ENCODE measurements at regions not wholly inside any gene's neighbourhood (a gene's known extent, or its start where the extent isn't known, plus 50 kb on each side); places are given as distances from the start of the nearest gene placed in this dataset.

- in situ Hi-C loops (cut with MboI), result no loop called here
- H2AFZ ChIP-seq (ENCODE audit: control insufficient read depth, low read depth, low read length), result no peak overlapping the region
- H3K4me1 ChIP-seq (ENCODE audit: control insufficient read depth, insufficient read depth, low read length), result no peaks in the 10 kb centered on the region
Observed at GRCh38 chr4:178799204-178799603, 1357.0 kb upstream of the AGA start.

GRCh38 chr4:178808106-178808505 is 1365.9 kb upstream of the AGA start:
- no peak overlapping the region for H2AFZ ChIP-seq (ENCODE audit: control insufficient read depth, low read depth, low read length)
- ChIA-PET RAD21 (ENCODE audit: unreplicated experiment) (no interaction called here), SMC1A (ENCODE audit: uncharacterized antibody, unreplicated experiment) (no interaction called here), CTCF (interaction anchor here (0.9 kb wide), 1 partner anchor 16 kb away, joined by 4 read pairs; no protein-coding TSS in a partner anchor), POLR2A (no interaction called here)
- BruUV-seq (replicated peaks), result no TSS peak
- no peak overlapping the region for H3K4me3 ChIP-seq
- intact Hi-C loops (cut with micrococcal nuclease; ENCODE audit: unreplicated experiment), result no loop called here
- in situ Hi-C loops (cut with MboI), result no loop called here
- H3K4me1 ChIP-seq (ENCODE audit: control insufficient read depth, insufficient read depth, low read length), result no peaks in the 10 kb centered on the region
- no peaks in the 10 kb centered on the region for H3K27me3 ChIP-seq (replicated peaks in 1 of 2; ENCODE audit: control insufficient read depth in 2 of 2, insufficient read depth in 2 of 2, low read length in 1 of 2)
- DNase-seq (ENCODE audit: low read depth, low spot score) (no peak), FAIRE-seq (no peak), ATAC-seq (no peak)
- no peak for TF ChIP-seq ZBTB4 (CRISPR knock-in tag; IDR thresholded peaks at IDR 0.05)
- TF ChIP-seq POLR2AphosphoS5 (IDR thresholded peaks at IDR 0.05; ENCODE audit: low read length), result no peak
- no peak for TF ChIP-seq BMI1 (IDR thresholded peaks at IDR 0.05; ENCODE audit: borderline replicate concordance)
- no peak for TF ChIP-seq ESRRA (IDR thresholded peaks at IDR 0.05; ENCODE audit: low read length)
- no peak for TF ChIP-seq RFX5 (IDR thresholded peaks at IDR 0.05; ENCODE audit: low read depth, low read length)
- no peak for TF ChIP-seq CBX3 (IDR thresholded peaks at IDR 0.05; ENCODE audit: borderline replicate concordance, low read depth)
- TF ChIP-seq BCLAF1 (IDR thresholded peaks at IDR 0.05), result no peak
- 6% methylated on average over 1 of the region's 1 CpG for WGBS (ENCODE audit: insufficient coverage, insufficient replicate concordance, low lambda C conversion rate, missing lambda C conversion rate)
- H3K27ac ChIP-seq (ENCODE audit: control insufficient read depth, insufficient read depth), result no peak overlapping the region
- no peaks in the 10 kb centered on the region for H3K9me3 ChIP-seq (replicated peaks; ENCODE audit: control insufficient read depth, insufficient read depth, low read length)
- H3K36me3 ChIP-seq (ENCODE audit: control insufficient read depth in 2 of 2, insufficient read depth in 2 of 2, low read length in 1 of 2), result no peaks in the 10 kb centered on the region
- H3K79me2 ChIP-seq (ENCODE audit: control insufficient read depth, insufficient read depth, low read length), result no peaks in the 10 kb centered on the region
- no peaks in the 10 kb centered on the region for H4K20me1 ChIP-seq (ENCODE audit: control insufficient read depth, insufficient read depth)
- no peak overlapping the region for H3K4me2 ChIP-seq (ENCODE audit: control insufficient read depth, insufficient read depth)
- no peak overlapping the region for H3K9ac ChIP-seq (ENCODE audit: control insufficient read depth, insufficient read depth, low read length)

More at GRCh38 chr4:178799204-178799603, 1357.0 kb upstream of the AGA start:
- H3K36me3 ChIP-seq (ENCODE audit: control insufficient read depth in 2 of 2, insufficient read depth in 2 of 2, low read length in 1 of 2), result no peaks in the 10 kb centered on the region
- no peaks in the 10 kb centered on the region for H3K79me2 ChIP-seq (ENCODE audit: control insufficient read depth, insufficient read depth, low read length)
- no peak for DNase-seq (ENCODE audit: low read depth, low spot score)
- H3K27me3 ChIP-seq (replicated peaks in 1 of 2; ENCODE audit: control insufficient read depth in 2 of 2, insufficient read depth in 2 of 2, low read length in 1 of 2), result no peaks in the 10 kb centered on the region
- 0% methylated on average over 2 of the region's 2 CpGs for WGBS (ENCODE audit: insufficient coverage, insufficient replicate concordance, low lambda C conversion rate, missing lambda C conversion rate)
- H3K9me3 ChIP-seq (replicated peaks; ENCODE audit: control insufficient read depth, insufficient read depth, low read length), result no peaks in the 10 kb centered on the region
- intact Hi-C loops (cut with micrococcal nuclease; ENCODE audit: unreplicated experiment), result no loop called here
- H3K4me3 ChIP-seq, result no peak overlapping the region
- no peak for TF ChIP-seq MEF2B (IDR thresholded peaks at IDR 0.05; ENCODE audit: partially characterized antibody, poor library complexity, severe bottlenecking)
- no peak overlapping the region for H3K9ac ChIP-seq (ENCODE audit: control insufficient read depth, insufficient read depth, low read length)
- ChIA-PET SMC1A (ENCODE audit: uncharacterized antibody, unreplicated experiment) (no interaction called here), CTCF (no interaction called here), POLR2A (no interaction called here), RAD21 (ENCODE audit: unreplicated experiment) (no interaction called here)
- H4K20me1 ChIP-seq (ENCODE audit: control insufficient read depth, insufficient read depth), result no peaks in the 10 kb centered on the region
- ATAC-seq, result no peak
- BruUV-seq (replicated peaks), result no TSS peak
- FAIRE-seq, result no peak
- H3K27ac ChIP-seq (ENCODE audit: control insufficient read depth, insufficient read depth), result no peak overlapping the region
- no peak overlapping the region for H3K4me2 ChIP-seq (ENCODE audit: control insufficient read depth, insufficient read depth)

Data from GM12878 (cell line).